GM18873 (cell line): ENCODE measurements at regions not wholly inside any gene's neighbourhood (a gene's known extent, or its start where the extent isn't known, plus 50 kb on each side); places are given as distances from the start of the nearest gene placed in this dataset.
"Not testable (repeated sequence)": the region's sequence is repeated elsewhere in the genome, so short reads cannot be mapped to it uniquely, and the experiment has no call there.

Experiments
- ATAC-seq: cut with Tn5 transposase; IDR thresholded peaks from one replicate; pipeline ENCODE4 v1.9.1; 2021; ENCODE audit warnings: mild to moderate bottlenecking, moderate library complexity, moderate number of reproducible peaks; ENCODE audit not compliant: unreplicated experiment, low FRiP score

DNA sequence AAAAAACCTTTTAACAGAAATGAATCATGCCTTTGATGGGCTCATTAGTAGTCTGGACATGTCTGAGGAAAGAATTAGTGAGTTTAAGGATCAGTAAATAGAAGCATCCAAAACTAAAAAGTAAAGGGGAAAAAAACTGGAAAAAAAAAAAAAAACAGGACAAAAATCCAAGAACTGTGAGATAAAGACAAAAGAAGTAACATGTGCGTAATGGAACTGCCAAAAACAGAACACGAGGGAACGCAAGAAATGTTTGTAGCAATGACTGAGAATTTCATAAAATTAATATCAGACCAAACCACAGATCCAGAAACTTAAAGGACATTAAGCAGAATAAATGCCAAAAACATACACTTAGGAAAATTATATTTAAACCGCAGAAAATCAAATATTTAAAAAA, 77.4 kb downstream of the MS4A13 start:
- ATAC-seq: no peak

- ATAC-seq: no peak
Measured at GRCh38 chr11:60594998-60595642, 79.9 kb downstream of the MS4A13 start.

DNA sequence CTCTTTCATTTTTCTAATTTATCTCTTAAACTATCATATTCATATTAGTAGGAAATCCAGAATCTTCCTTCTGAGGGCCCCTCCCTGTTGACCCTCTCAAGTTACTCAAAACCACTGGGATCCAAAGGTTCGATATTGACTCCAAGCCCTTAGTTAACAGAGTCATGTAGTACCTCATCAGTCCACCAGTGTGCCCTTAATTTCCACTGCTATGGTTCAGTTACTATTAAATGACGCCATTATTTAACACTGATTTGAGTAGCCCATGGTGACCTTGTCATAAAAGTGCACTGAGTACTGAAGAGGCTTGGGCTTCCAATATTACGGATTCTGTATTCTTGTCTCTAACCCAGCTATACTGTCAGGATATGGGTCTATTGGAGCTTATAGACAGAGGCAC, 91.9 kb upstream of the MS4A8 start:
- ATAC-seq: no peak

DNA sequence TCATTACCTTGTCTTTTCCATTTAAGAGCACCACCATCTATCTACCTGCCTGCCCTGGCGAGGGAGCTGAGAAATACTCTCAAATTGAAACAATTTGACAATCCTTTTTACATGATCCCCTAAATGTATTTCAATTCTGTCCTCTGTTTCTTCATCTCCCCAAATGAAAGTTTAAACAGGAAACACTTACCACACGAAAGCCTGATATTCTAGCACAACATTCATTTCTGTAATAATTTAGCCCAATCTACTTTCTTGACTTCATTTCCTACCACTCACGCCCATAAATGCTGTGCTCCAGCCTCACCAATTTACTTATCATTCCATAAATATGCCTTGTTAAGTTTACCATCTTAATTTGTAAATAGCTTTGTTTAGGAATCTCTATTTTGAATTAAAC, 89.8 kb upstream of the MS4A8 start:
- no peak for ATAC-seq

DNA sequence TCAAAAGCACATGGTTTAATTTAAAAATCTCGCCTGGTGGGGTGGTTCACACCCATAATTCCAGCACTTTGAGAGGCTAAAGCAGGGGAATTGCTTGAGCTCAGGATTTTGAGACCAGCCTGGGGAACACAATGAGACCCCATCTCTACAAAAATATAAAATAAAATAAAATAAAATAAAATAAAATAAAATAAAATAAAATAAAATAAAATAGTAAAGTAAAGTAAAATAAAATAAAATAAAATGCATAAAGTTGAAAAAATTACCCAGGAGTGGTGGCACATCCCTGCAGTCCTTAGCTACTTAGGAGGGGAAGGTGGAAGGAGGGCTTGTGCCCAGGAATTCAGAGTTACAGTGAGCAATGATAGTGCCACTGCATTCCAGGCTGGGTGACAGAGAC, 88.7 kb upstream of the MS4A8 start:
- ATAC-seq: no peak

GRCh38 chr11:60615497-60615896, 83.9 kb upstream of the MS4A8 start:
- no peak for ATAC-seq

DNA sequence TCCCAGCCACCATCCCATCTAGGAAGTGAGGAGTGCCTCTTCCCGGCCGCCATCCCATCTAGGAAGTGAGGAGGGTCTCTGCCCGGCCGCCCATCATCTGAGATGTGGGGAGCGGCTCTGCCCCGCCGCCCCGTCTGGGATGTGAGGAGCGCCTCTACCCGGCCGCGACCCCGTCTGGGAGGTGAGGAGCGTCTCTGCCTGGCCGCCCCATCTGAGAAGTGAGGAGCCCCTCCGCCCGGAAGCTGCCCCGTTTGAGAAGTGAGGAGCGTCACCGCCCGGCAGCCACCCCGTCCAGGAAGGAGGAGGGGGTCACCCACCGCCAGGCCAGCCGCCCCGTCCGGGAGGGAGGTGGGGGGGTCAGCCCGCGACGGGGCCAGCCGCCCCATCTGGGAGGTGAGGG, 77.5 kb upstream of the MS4A8 start:
- ATAC-seq: not testable (repeated sequence)

GRCh38 chr11:60622776-60623175, 76.6 kb upstream of the MS4A8 start:
- not testable (repeated sequence) for ATAC-seq

DNA sequence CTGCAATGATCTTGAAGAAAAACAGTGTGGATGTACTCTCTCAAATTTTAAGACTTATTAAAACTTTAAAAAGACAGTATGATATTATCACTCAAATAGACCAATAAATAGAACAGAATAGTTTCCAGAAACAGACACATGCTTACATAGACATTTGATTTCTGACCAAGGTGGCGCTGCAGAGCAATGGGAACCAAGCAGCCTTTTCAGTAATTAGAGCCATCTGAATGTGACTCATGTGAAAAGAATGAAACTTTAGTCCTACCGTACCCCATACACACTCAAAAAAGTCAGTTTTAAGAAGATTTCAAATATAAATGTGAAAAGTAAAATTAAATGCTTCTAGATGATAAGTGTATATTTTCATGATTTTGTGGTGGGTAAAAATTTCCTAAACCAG, 74.2 kb upstream of the MS4A8 start:
- ATAC-seq: no peak

- ATAC-seq: no peak
Measured at GRCh38 chr11:60629399-60629798, 70.0 kb upstream of the MS4A8 start.

DNA sequence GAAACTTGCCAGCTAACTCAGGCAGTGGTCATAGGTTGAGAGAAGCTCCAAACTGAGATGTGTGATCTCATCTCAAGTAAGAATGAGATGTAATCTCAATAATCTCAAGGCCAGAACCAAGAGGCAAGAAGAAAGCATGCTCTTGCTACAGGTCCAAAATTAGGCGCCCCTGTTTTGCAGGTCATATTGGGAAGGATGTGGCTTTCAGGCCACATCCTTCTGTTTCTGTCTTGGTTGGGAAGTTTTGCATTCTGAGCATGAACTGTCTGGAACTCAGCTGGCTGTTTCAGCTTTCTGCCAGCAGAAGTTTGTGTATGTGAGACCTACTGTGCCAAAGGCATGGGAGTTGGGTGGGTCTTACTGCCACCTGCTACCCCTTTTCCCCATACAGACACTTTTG, 67.5 kb upstream of the MS4A8 start:
- no peak for ATAC-seq

DNA sequence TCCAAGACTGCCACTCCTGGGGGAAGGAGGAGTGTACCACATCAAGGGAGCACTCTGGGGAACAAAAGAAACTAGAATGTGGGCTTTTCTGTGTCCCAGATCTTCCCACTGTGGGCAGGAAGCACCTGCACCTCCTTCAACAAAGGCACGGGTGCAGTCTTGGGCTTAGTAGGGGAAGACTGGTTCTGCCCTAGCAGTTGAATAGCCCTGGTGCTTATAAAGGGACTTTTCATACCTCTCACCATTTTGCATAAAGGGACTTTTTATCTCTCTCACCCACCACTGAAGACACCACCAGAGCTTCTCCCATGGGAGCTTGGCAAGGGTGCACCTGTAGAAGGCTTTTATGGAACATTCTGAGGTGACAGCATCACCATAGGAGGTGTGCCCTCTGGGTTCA, 65.8 kb upstream of the MS4A8 start:
- peak; percentile 73 for ATAC-seq

DNA sequence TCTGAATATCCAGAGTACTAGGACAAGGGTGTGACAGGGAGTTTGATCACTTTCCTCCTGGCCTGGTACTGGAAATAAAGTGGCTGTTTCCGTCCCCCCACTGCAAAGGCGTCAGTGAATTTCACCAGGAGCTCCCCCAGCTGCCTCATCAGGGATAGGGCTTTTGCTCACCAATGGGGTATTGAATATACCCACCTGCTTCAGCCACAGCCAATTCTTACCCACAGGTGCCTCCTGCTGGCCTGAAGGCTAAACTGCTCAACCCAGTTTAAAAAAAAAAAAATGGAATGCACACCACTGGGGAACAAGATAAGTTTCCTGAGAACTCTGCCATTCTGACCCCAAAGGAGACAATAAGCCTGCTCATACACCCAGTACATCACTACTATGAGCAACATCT, 65.3 kb upstream of the MS4A8 start:
- ATAC-seq: peak; percentile 17

DNA sequence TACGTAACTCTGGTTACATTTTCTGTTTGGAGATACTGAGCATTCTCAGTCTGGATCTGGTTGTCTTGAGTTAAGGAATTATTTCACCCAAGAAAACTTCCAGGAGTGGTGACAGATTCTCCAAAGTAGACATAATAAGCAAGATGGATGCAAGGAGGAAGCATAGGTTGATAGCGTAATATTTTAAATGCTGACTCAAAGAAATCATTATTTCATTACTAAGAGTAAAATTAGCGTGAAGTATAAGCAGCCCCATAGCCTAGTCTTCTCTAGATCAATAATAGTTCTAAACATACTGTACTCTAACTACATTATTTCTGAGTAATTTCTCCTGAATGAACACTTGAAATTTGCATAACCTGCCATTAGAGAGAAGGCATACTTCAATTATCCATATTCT, 57.5 kb upstream of the MS4A8 start:
- no peak for ATAC-seq

DNA sequence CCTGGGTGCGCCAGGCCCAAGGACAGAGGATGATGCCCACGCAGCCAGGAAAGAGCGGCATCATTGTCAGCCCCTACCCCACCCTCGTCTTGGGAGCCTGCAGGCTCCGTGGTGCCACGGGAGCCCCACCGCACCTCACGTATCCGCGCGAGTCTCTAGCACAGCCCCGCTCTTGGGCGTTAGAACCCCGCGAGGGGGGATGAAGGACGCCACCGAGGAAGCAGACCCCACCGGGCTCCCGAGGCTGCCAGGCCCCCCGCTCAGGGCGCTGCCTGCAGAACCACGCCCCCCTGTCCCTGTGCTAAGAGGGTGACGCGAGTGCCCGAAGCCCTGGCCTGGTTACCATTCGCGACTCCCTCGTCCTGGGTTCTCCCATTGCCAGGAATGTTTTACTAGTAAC, 52.3 kb upstream of the MS4A8 start:
- no peak for ATAC-seq
